NCI-H2081 (cell line): ENCODE measurements at regions not wholly inside any gene's neighbourhood (a gene's known extent, or its start where the extent isn't known, plus 50 kb on each side); places are given as distances from the start of the nearest gene placed in this dataset.

Experiments used
- DNase-seq, 2 experiments: peaks; one replicate each; lab custom pipeline; 2025; lab: John Stamatoyannopoulos, UW

DNA sequence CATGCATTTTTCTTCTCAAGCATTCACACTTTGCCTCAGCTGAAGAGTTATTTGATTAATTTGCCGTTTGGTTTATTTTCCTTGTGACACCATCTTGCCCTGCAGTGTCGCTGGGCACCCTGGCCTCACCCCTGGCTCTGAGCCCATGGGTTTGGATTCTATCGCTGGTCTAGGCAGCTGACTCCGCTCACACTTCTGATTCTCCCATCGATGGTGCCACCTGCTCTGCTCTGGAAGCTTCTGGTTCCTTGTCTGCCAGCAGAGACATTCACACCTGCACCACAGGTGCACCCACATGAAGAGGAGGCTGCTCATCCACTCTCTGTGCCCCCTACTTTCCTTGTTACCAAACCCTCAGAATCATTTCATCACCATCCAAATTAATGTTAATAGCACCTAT lies 291.6 kb upstream of the CDH4 start:
- no peak for DNase-seq

DNA sequence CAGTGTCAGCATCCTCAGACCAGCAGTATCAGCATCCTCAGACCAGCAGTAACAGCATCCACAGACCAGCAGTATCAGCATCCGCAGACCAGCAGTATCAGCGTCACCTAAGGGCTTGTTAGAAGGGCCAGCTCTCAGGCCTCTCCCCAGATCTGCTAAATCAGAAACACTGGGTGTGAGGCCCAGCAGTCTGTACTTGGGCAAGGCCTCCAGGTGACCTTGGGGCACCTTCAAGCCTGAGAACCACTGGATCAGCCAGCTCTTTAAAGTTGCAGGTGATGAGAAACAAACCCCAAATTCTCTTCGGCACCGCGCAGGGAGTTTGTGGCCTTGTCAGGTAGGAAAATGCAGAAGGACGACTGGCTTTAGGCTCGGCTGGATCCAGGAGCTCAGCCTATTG lies 290.5 kb upstream of the CDH4 start:
- DNase-seq = no peak

- DNase-seq = no peak
Observed at GRCh38 chr20:60962367-60963045, 289.6 kb upstream of the CDH4 start.

- DNase-seq = no peak
Observed at GRCh38 chr20:60963146-60963545, 288.9 kb upstream of the CDH4 start.

DNA sequence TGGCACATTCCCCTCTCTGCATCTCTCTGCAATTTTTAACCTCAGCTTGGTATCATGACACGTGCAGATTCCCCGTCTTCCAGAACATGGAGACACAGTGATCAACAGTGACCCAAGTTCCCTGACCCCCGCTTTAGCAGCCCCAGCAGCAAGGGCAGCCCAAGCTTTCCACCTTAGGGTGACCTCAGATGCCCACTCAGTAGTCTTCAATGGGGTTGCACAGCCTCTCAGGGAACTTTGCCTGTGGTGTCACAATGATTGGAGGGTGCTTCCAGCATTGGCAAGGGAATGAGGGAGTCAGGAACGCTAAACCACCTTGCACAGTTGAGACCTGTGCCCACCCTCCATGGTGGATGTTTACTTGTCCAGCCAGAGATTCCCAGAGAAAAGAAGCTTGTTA lies 287.1 kb upstream of the CDH4 start:
- no peak for DNase-seq

DNA sequence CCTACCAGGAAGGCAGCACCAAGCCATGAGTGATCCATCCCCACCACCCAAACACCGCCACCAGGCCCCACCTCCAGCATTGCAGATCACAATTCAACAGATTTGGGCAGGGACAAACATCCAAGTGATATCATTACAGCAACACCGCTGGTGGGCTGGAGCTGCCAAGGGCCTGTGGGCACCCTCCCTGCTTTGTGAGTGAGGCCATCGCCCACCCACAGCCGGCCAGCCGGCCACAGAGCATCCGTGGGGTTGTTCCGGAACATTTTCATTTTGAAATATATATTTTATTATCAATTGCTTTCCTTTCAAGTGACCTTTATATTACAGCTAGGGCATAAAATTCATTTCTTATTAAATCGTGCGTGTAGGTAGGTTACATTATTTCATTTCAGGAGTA lies 286.0 kb upstream of the CDH4 start:
- DNase-seq = no peak

- no peak for DNase-seq
Observed at GRCh38 chr20:60966766-60967165, 285.3 kb upstream of the CDH4 start.

DNA sequence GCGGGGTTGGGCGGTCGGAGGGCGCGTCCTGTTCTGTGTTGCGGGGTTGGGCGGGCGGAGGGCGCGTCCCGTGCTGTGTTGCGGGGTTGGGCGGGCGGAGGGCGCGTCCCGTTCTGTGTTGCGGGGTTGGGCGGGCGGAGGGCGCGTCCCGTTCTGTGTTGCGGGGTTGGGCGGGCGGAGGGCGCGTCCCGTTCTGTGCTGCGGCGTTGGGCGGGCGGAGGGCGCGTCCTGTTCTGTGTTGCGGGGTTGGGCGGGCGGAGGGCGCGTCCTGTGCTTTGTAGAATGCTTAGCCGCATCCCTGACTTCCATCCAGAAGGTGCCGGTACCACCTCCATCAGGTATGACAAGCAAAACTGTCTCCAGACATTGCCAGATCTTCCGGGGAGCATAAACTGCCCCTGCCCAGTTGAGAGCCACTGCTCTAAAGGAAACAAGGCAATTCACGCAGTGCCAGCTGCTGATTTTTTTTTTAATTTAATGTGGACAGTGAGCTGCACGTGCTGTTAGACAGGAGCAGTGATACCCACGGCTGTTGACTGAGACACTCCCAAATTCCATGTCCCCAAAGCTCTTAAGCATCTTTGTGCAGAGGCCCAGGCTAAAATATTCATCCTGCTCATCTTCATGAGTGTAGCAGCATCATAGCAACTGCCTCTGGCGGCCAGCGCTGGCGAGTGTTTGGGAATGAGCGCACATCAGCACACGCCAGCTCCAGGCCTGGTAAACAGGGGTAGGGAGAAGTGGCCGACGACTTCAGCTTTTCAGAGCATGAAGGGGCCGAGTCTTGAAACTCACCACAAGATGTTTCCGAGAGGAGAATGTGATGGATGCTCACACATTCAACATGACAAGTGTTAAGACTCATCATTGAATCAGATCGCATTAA lies 284.4 kb upstream of the CDH4 start:
- no peak for DNase-seq

DNA sequence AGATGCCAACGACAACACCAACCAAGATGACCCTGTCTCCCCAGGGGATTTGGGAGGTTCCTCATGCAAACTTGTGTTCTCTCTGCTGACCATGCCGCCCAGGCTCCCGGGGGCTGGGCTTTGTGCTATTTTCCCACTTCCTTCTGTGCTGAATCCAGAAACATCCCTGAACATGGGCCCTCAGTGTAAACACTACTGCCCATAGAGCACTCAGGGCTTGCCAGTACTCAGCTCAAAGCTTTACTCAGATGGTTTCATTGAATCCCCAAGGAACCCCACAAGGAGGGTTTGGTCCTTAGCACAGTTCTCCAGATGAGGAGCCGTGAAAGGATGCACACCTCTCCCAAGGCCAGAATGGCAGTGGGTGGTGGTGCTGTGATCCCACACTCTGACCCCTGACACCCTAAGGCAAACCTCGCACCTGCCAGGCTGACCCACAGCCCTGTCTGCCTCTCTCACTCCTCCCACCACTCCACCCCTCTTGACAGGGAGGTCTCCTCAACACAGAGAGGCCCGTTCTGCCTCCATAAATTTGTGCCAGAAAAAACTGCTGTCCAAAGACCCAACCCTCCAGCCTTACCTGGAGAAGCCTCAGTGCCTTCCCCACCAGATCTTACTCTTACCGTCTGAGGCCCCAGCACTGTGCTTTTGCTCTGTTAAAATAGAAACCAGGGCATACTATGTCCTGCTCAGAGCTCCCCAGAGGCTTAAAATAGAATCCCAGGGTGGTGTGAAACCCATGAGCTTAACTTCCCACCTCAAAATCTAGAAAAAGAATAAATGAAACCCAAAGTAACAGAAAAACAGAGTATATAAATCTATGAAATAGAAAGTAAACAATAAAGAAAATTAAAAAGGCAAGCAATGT lies 283.0 kb upstream of the CDH4 start:
- no peak for DNase-seq

GRCh38 chr20:60970601-60971000 lies 281.5 kb upstream of the CDH4 start:
- DNase-seq = no peak

GRCh38 chr20:60974022-60974421 lies 278.0 kb upstream of the CDH4 start:
- DNase-seq = no peak

DNA sequence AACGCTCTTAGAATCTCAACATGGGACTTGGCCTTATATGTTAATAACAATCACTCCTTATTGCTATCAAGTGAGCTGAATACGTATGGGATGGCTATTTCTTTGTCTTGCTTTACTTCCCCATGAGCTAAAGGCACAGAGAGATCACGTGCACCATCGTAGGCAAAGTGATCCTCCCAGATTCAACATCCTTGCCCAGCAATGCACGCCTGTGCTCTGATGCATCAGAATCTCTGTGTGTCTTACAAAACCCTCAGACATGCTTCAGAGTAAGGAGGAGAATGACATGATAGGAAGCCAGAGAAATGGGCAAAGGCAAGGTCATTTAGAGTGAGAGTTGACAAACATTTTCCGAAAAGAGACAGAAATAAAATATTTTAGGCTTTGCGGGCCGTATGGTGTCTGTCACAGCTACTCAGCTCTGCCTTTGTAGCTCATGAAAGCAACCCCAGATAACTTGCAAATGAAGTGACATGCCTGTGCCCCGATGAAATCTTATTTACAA lies 277.6 kb upstream of the CDH4 start:
- no peak for DNase-seq

DNA sequence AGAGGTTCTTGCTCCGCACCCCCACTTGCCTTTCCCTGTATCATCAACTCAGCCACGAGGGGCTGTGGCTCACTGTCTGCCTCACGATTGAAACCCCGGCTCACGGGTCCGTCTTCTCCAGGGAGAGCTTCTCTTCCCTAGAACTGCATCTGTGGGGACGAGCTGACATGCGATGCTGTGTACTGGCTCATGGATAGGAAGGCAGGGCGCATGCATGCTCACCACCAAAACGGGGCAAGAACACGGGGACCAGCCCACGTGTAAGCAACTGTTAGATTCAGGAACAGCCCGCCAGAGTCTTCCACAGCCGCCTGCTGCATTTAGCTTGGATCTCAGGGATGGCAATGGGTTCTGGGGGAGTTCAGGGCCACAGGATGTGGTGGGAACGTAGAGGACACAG lies 275.9 kb upstream of the CDH4 start:
- no peak for DNase-seq

DNA sequence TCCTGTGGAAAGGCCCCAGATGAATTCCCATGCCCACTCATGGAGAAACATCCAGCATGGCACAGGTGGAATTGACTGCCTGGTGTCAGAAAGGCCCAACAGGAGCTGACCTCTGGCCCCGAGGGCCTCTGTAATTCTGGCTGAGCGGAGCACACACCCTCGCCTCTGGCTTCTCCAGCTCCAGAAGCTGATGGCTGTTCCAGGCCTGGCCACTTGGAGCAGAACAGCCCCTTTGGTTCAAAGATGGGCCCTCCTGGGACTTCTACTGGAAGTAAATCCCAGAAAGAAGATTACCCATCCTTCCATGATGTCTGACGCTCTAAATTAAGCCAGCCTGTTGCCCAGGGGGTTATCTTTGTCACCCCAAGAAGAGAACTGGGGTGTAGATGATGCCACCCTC lies 275.1 kb upstream of the CDH4 start:
- DNase-seq = no peak

DNA sequence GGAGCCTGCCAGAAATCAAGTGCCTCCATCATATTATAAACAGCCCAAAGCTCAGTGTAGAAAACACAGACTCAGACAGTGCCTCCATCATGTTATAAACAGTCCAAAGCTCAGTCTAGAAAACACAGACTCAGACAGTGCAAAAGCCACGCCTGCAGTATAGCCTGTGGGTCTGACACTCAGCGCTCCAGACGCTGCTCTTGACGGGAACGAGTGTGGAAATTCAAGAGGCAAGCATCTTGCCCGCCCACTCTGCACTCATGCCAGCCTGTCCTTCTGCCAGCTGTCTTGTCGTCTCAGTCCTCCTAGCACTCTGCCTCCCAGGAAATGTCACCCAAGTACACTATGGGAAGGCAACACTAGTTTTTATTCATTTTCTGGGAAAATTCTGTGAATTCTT lies 274.2 kb upstream of the CDH4 start:
- DNase-seq = no peak

DNA sequence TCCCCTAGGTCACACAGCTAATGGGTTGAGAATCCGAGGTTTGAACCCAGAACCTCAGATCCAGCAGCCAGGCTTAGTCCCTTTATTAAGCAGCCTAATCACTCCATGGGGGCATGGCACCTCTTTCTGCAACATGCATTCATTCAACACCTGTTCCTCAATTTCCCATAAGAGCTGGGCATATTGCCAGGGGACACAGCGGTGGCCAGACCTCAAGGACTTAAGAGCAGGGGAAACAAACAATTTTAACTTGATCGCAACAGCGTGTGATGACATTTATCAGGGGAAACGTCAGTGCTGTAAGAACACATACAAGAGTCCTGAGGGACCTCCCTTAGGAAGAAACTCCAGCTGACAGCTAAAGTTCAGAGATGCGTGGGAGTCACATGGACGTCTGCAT lies 267.4 kb upstream of the CDH4 start:
- no peak for DNase-seq

GRCh38 chr20:60986506-60987156 lies 265.4 kb upstream of the CDH4 start:
- no peak for DNase-seq

GRCh38 chr20:60990061-60990460 lies 262.0 kb upstream of the CDH4 start:
- no peak for DNase-seq

- no peak for DNase-seq
Observed at GRCh38 chr20:60990643-60991042, 261.4 kb upstream of the CDH4 start.

GRCh38 chr20:60993433-60994044 lies 258.5 kb upstream of the CDH4 start:
- DNase-seq = no peak

- DNase-seq = no peak
Observed at GRCh38 chr20:60999250-60999649, 252.8 kb upstream of the CDH4 start.
